ENCODE measurements at regions not wholly inside any gene's neighbourhood (a gene's known extent, or its start where the extent isn't known, plus 50 kb on each side); places are given as distances from the start of the nearest gene placed in this dataset.

GRCh38 chr3:182726258-182727142 is 66.8 kb upstream of the ATP11B start:
- no peak for TF ChIP-seq POLR2A (IDR thresholded peaks at IDR 0.05; ENCODE audit: low read depth, low read length)
- no peak for TF ChIP-seq TAF1 (IDR thresholded peaks at IDR 0.05; ENCODE audit: low read depth, low read length)
